ENCODE measurements at regions not wholly inside any gene's neighbourhood (a gene's known extent, or its start where the extent isn't known, plus 50 kb on each side); places are given as distances from the start of the nearest gene placed in this dataset.

DNA sequence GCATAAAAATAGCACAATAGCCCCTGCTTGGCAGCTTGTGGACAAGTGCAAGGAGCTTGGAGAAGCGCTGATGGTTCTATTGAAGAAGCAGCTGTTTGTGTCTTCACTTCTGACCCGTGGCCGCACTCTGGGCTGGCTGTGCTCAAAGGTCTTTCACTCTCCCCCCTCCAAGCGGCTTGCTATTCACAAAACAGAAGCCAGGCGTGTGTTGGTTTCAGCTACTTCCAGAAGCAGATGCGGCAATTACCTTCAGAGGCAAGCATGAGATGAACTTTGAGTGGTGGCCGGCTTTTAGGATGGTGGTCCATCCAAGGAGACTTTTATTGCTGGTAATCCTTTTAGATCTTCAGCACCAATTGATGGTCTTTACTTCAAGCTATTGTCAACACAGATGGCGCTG is 188.5 kb upstream of the ARGLU1 start:
- H2AK5ac ChIP-seq (ENCODE audit: insufficient read length, low read length), result no peak overlapping the region
- WGBS (ENCODE audit: extremely low coverage, insufficient read length, low lambda C conversion rate), result no CpG with 5 or more reads among the region's 8 CpGs

More for the DNA sequence above, 188.5 kb upstream of the ARGLU1 start:
- Histone ChIP-seq H3K14ac (ENCODE audit: insufficient read depth, low read length) (no peak overlapping the region), H3K27ac (ENCODE audit: insufficient read length, low read depth, low read length) (no peak overlapping the region), H2BK5ac (ENCODE audit: insufficient read length, low read length) (no peak overlapping the region), H3K4me1 (ENCODE audit: insufficient read depth, low read length) (no peaks in the 10 kb centered on the region; the same call in 1 of the 2 replicates), H3T11ph (ENCODE audit: low read length) (no peak overlapping the region), H2BK120ac (ENCODE audit: low read depth, low read length, poor library complexity, severe bottlenecking) (no peak overlapping the region), H4K91ac (ENCODE audit: insufficient read length, low read depth, low read length) (no peak overlapping the region), H3K23ac (ENCODE audit: insufficient read length, low read depth, low read length) (no peak overlapping the region), H3K79me1 (ENCODE audit: insufficient read depth, low read depth, low read length, poor library complexity, severe bottlenecking) (no peaks in the 10 kb centered on the region), H2BK12ac (ENCODE audit: insufficient read length, low read depth, low read length) (no peak overlapping the region), H3K4ac (ENCODE audit: low read depth, low read length) (no peak overlapping the region), H3K9me3 (ENCODE audit: control insufficient read depth, low read depth, low read length) (no peaks in the 10 kb centered on the region), H3K27me3 (ENCODE audit: insufficient read depth, low read length) (no peaks in the 10 kb centered on the region), H3K4me2 (ENCODE audit: insufficient read depth, insufficient read length, low read length) (no peak overlapping the region), H2BK20ac (ENCODE audit: low read depth, low read length, poor library complexity, severe bottlenecking) (no peak overlapping the region), H3K79me2 (ENCODE audit: insufficient read depth, low read length) (no peaks in the 10 kb centered on the region), H4K8ac (replicated peaks; ENCODE audit: insufficient read length, low read depth, low read length) (no peak overlapping the region), H4K20me1 (ENCODE audit: control insufficient read depth, insufficient read depth, insufficient read length) (no peaks in the 10 kb centered on the region), H3K56ac (ENCODE audit: insufficient read length, low read depth, low read length) (no peak overlapping the region), H2BK15ac (ENCODE audit: low read depth, low read length) (no peak overlapping the region), H4K5ac (ENCODE audit: insufficient read length, low read depth, low read length) (no peak overlapping the region), H3K9ac (ENCODE audit: extremely low read depth, insufficient read length, low read length) (no peak overlapping the region), H3K23me2 (ENCODE audit: insufficient read length, low read depth, low read length, poor library complexity, severe bottlenecking) (no peaks in the 10 kb centered on the region), H3K18ac (ENCODE audit: insufficient read length, low read depth, low read length) (no peak overlapping the region), H2AFZ (ENCODE audit: low read length) (no peak overlapping the region)
- DNase-seq, result peak; percentile 47
- Mint-ChIP-seq H3K27ac (peak overlapping the region; percentile 28 to 64 (median 53); a peak in 2 of 7 replicates), H3K36me3 (ENCODE audit: insufficient read depth in 1 of 3, low read depth in 3 of 3) (no peaks in the 10 kb centered on the region), H3K4me1 (peaks cover 26 to 31% of the 10 kb centered on the region in 2 experiments), H3K9me3 (no peaks in the 10 kb centered on the region; a peak in 1 of 5 replicates), H3K27me3 (ENCODE audit: low read depth) (peaks cover 2% of the 10 kb centered on the region), H3K4me3 (no peak overlapping the region)
- TF ChIP-seq, protein P1, sequence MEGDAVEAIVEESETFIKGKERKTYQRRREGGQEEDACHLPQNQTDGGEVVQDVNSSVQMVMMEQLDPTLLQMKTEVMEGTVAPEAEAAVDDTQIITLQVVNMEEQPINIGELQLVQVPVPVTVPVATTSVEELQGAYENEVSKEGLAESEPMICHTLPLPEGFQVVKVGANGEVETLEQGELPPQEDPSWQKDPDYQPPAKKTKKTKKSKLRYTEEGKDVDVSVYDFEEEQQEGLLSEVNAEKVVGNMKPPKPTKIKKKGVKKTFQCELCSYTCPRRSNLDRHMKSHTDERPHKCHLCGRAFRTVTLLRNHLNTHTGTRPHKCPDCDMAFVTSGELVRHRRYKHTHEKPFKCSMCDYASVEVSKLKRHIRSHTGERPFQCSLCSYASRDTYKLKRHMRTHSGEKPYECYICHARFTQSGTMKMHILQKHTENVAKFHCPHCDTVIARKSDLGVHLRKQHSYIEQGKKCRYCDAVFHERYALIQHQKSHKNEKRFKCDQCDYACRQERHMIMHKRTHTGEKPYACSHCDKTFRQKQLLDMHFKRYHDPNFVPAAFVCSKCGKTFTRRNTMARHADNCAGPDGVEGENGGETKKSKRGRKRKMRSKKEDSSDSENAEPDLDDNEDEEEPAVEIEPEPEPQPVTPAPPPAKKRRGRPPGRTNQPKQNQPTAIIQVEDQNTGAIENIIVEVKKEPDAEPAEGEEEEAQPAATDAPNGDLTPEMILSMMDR (conservative IDR thresholded peaks at IDR 0.05), result no peak

Measured in H9 (cell line).